Endothelial cell of umbilical vein (primary cell): ENCODE measurements at regions not wholly inside any gene's neighbourhood (a gene's known extent, or its start where the extent isn't known, plus 50 kb on each side); places are given as distances from the start of the nearest gene placed in this dataset.

Experiments used
- BruUV-seq: library from RNA; stranded (reverse); fragments of 400-500 nt; replicated peaks from 2 replicates; lab custom pipeline; 2021; lab: Mats Ljungman, UMichigan
- CTCF ChIA-PET: fragments of 300-600, 350-600 bp; sonication (Branson Sonifier 250); formaldehyde crosslinking; loops from one replicate; lab custom pipeline; 2021; ENCODE audit warnings: antibody characterized with exemption, inconsistent platforms; lab: Charles Lee
- POLR2A ChIA-PET: fragments of 300-600, 350-600 bp; sonication (Branson Sonifier 250); formaldehyde crosslinking; loops from one replicate; lab custom pipeline; 2021; ENCODE audit warnings: antibody characterized with exemption, inconsistent platforms; lab: Charles Lee
- DNase-seq: peaks from one replicate; pipeline ENCODE4 v3.0.0-alpha.2; 2011; ENCODE audit warnings: low read depth, low spot score
- FAIRE-seq: peaks from 2 replicates; lab custom pipeline; 2011; peaks lifted over from hg19 to GRCh38; lab: Jason Lieb, UNC
- H2AFZ ChIP-seq: 2 replicates; pipeline ENCODE4 v1.6.0; 2012; ENCODE audit warnings: low read depth, low read length, control low read depth, inconsistent platforms
- H3K27ac ChIP-seq: 2 replicates; pipeline ENCODE4 v1.5.1; 2011; ENCODE audit warnings: low read depth, mild to moderate bottlenecking, control low read depth, low read length, moderate library complexity; ENCODE audit not compliant: insufficient read depth
- H3K27me3 ChIP-seq, 2 experiments: 2 replicates each; pipeline versions ENCODE4 v1.6.0 to v1.6.1; 2011; ENCODE audit warnings: low read length in 2 of 2, mixed read lengths in 1 of 2; ENCODE audit not compliant: control insufficient read depth in 2 of 2, insufficient read depth in 2 of 2
- H3K36me3 ChIP-seq, 2 experiments: 2 replicates in 1 of 2; 3 replicates in 1 of 2; pipeline ENCODE4 v1.5.1; 2011; ENCODE audit warnings: low read length in 2 of 2, mild to moderate bottlenecking in 1 of 2, moderate library complexity in 1 of 2; ENCODE audit not compliant: control insufficient read depth in 2 of 2, insufficient read depth in 2 of 2; ENCODE audit errors: extremely low read depth in 1 of 2
- H3K4me1 ChIP-seq: 3 replicates; pipeline ENCODE4 v1.5.1; 2011; ENCODE audit warnings: mild to moderate bottlenecking, low read length; ENCODE audit not compliant: control insufficient read depth, insufficient read depth; ENCODE audit errors: extremely low read depth
- H3K4me2 ChIP-seq: 2 replicates; pipeline ENCODE4 v1.6.1; 2011; ENCODE audit warnings: low read length, control low read depth, mixed read lengths; ENCODE audit not compliant: insufficient read depth
- H3K4me3 ChIP-seq, 3 experiments: fragments of 200-600 bp in 1 of 3; sonication (generic), shearing (Covaris generic) in 1 of 3; replicated peaks in 1 of 3; 2 replicates each; pipeline ENCODE4 v1.5.1; 2011 to 2016; ENCODE audit warnings: control low read depth in 3 of 3, low read length in 3 of 3, mild to moderate bottlenecking in 2 of 3, inconsistent platforms in 1 of 3, low read depth in 1 of 3, moderate library complexity in 1 of 3; ENCODE audit not compliant: insufficient read depth in 1 of 3
- H3K79me2 ChIP-seq: 2 replicates; pipeline ENCODE4 v1.6.0; 2012; ENCODE audit warnings: low read length, inconsistent platforms; ENCODE audit not compliant: control insufficient read depth, insufficient read depth
- H3K9ac ChIP-seq: replicated peaks from 2 replicates; pipeline ENCODE3; 2011; ENCODE audit warnings: low read length, control low read depth; ENCODE audit not compliant: insufficient read depth; ENCODE audit errors: extremely low read depth
- H3K9me1 ChIP-seq: replicated peaks from 3 replicates; pipeline ENCODE4 v1.6.0; 2011; ENCODE audit warnings: mild to moderate bottlenecking, low read length; ENCODE audit not compliant: control insufficient read depth, insufficient read depth; ENCODE audit errors: extremely low read depth
- H3K9me3 ChIP-seq: replicated peaks from 2 replicates; pipeline ENCODE4 v1.5.1; 2012; ENCODE audit warnings: low read length, inconsistent platforms; ENCODE audit not compliant: control insufficient read depth, insufficient read depth
- H4K20me1 ChIP-seq: replicated peaks from 2 replicates; pipeline ENCODE3; 2011; ENCODE audit warnings: mild to moderate bottlenecking, low read length; ENCODE audit not compliant: control insufficient read depth, insufficient read depth; ENCODE audit errors: extremely low read depth
- EZH2 ChIP-seq: IDR thresholded peaks from 2 replicates; pipeline ENCODE4 v1.6.1; 2012; ENCODE audit warnings: borderline replicate concordance, low read depth, mild to moderate bottlenecking, moderate library complexity, low read length, inconsistent platforms; ENCODE audit not compliant: severe bottlenecking
- FOS ChIP-seq: IDR thresholded peaks from 2 replicates; pipeline ENCODE4 v1.6.1; 2011; ENCODE audit warnings: mild to moderate bottlenecking, low read length, moderate library complexity, borderline replicate concordance; ENCODE audit not compliant: insufficient read depth
- GATA2 ChIP-seq: IDR thresholded peaks from 2 replicates; pipeline ENCODE4 v1.7.0; 2011; ENCODE audit warnings: low read depth, mild to moderate bottlenecking, moderate library complexity, mixed read lengths, low read length; ENCODE audit not compliant: insufficient read length, insufficient read depth
- JUN ChIP-seq: IDR thresholded peaks from 2 replicates; pipeline ENCODE4 v1.6.1; 2011; ENCODE audit warnings: borderline replicate concordance, low read depth; ENCODE audit not compliant: insufficient read length, insufficient read depth
- MYC ChIP-seq: IDR thresholded peaks from one replicate; pipeline ENCODE4 v1.6.1; 2011; ENCODE audit warnings: mild to moderate bottlenecking, low read depth, low read length
- POLR2A ChIP-seq: IDR thresholded peaks from 2 replicates; pipeline ENCODE4 v1.6.1; 2012; ENCODE audit warnings: low read depth, mild to moderate bottlenecking, control low read depth, low read length
- POLR2AphosphoS5 ChIP-seq: IDR thresholded peaks from 2 replicates; pipeline ENCODE4 v1.6.1; 2012; ENCODE audit warnings: low read depth, mild to moderate bottlenecking, control low read depth, low read length, moderate library complexity; ENCODE audit not compliant: insufficient read depth
- dilution Hi-C: fragments of 300-500 bp; cut with MboI; formaldehyde crosslinking; loops from one replicate; pipeline ENCODE4 v1.15.0; 2019; ENCODE audit warnings: low sequenced_read_pairs; ENCODE audit not compliant: extremely low pct_ligation_motif_present
- intact Hi-C: fragments of 100-400 bp; cut with micrococcal nuclease; formaldehyde crosslinking; loops from one replicate; pipeline ENCODE4 v1.10.0; 2022
- TF ChIP-seq, protein P1 (sequence below), 2 donors: IDR thresholded peaks; 1 replicate in 1 of 2; 2 replicates in 1 of 2; pipeline ENCODE4 v1.5.1; 2011; ENCODE audit warnings: low read length in 2 of 2, mild to moderate bottlenecking in 2 of 2, moderate library complexity in 2 of 2, control low read depth in 1 of 2, inconsistent platforms in 1 of 2, low read depth in 1 of 2; ENCODE audit not compliant: insufficient read depth in 1 of 2; ENCODE audit errors: extremely low read depth in 1 of 2
- TF ChIP-seq, protein P2 (sequence below): IDR thresholded peaks from 2 replicates; pipeline ENCODE4 v1.6.1; 2011; ENCODE audit not compliant: insufficient read depth, insufficient read length

DNA sequence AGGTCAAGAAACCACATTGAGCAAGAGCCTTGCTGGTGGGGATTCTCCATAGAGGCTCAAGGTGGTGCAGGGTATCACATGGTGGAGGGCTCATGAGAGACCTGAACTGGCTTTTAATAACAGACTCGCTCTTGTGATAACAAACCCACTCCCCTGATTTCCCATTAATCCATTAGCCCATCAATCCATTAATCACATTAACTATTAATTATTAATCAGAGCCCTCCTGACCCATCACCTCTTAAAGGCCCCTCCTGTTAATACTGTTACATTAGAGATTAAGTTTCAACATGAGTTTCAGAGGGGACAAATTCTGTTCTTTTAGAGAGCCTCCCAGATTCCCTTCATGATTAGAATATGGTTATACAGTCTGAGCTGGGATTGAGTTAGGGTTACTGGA, 61.8 kb downstream of the IER5 start:
- no peaks in the 10 kb centered on the region for H3K36me3 ChIP-seq
- intact Hi-C loops: no loop called here
- H3K27me3 ChIP-seq: no peaks in the 10 kb centered on the region
- FAIRE-seq (no peak), DNase-seq (no peak)
- dilution Hi-C loops: no loop called here
- H3K9me3 ChIP-seq: no peaks in the 10 kb centered on the region
- H3K9ac ChIP-seq: no peak overlapping the region
- no TSS peak for BruUV-seq
- no peaks in the 10 kb centered on the region for H3K79me2 ChIP-seq
- CTCF ChIA-PET: interaction anchor here (1.0 kb wide), 1 partner anchor 11 kb away, joined by 3 read pairs; no protein-coding TSS in a partner anchor
- H3K27ac ChIP-seq: no peak overlapping the region
- no peaks in the 10 kb centered on the region for H4K20me1 ChIP-seq
- TF ChIP-seq MYC (no peak), GATA2 (no peak), POLR2A (no peak), EZH2 (no peak), JUN (no peak), POLR2AphosphoS5 (no peak), FOS (no peak)
- TF ChIP-seq, protein P1, sequence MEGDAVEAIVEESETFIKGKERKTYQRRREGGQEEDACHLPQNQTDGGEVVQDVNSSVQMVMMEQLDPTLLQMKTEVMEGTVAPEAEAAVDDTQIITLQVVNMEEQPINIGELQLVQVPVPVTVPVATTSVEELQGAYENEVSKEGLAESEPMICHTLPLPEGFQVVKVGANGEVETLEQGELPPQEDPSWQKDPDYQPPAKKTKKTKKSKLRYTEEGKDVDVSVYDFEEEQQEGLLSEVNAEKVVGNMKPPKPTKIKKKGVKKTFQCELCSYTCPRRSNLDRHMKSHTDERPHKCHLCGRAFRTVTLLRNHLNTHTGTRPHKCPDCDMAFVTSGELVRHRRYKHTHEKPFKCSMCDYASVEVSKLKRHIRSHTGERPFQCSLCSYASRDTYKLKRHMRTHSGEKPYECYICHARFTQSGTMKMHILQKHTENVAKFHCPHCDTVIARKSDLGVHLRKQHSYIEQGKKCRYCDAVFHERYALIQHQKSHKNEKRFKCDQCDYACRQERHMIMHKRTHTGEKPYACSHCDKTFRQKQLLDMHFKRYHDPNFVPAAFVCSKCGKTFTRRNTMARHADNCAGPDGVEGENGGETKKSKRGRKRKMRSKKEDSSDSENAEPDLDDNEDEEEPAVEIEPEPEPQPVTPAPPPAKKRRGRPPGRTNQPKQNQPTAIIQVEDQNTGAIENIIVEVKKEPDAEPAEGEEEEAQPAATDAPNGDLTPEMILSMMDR (IDR thresholded peaks at IDR 0.05; ENCODE audit: extremely low read depth in 1 of 2, insufficient read depth in 1 of 2, low read depth in 1 of 2, low read length in 2 of 2): no peak
- TF ChIP-seq, protein P2, sequence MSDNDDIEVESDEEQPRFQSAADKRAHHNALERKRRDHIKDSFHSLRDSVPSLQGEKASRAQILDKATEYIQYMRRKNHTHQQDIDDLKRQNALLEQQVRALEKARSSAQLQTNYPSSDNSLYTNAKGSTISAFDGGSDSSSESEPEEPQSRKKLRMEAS: no peak
- no peaks in the 10 kb centered on the region for H3K9me1 ChIP-seq
- H3K4me2 ChIP-seq: no peak overlapping the region
- peaks cover 7% of the 10 kb centered on the region for H3K4me1 ChIP-seq
- no peak overlapping the region for H3K4me3 ChIP-seq
- POLR2A ChIA-PET: no interaction called here
- no peak overlapping the region for H2AFZ ChIP-seq
